SJSA1 (cell line): ENCODE measurements at regions not wholly inside any gene's neighbourhood (a gene's known extent, or its start where the extent isn't known, plus 50 kb on each side); places are given as distances from the start of the nearest gene placed in this dataset.
"Not testable (repeated sequence)": the region's sequence is repeated elsewhere in the genome, so short reads cannot be mapped to it uniquely, and the experiment has no call there.

ENCODE experiments used
- DNase-seq, 2 experiments: peaks; one replicate each; pipeline ENCODE4 v3.0.0-alpha.2; 2015 to 2020; ENCODE audit warnings: low spot score in 2 of 2, low read depth in 1 of 2
- H3K27ac ChIP-seq: fragments of 250-450 bp; sonication (Bioruptor Pico); 2 replicates; pipeline ENCODE4 v1.5.1; 2020; ENCODE audit warnings: mild to moderate bottlenecking, moderate library complexity
- H3K27me3 ChIP-seq: fragments of 250-450 bp; sonication (Bioruptor Pico); replicated peaks from 2 replicates; pipeline ENCODE4 v1.5.1; 2020; ENCODE audit warnings: mild to moderate bottlenecking, moderate library complexity
- H3K36me3 ChIP-seq: fragments of 250-450 bp; sonication (Bioruptor Pico); 2 replicates; pipeline ENCODE4 v1.5.1; 2020; ENCODE audit warnings: mild to moderate bottlenecking
- H3K4me1 ChIP-seq: fragments of 250-450 bp; sonication (Bioruptor Pico); replicated peaks from 2 replicates; pipeline ENCODE4 v1.6.1; 2021; ENCODE audit warnings: mild to moderate bottlenecking
- H3K4me3 ChIP-seq: fragments of 250-450 bp; sonication (Bioruptor Pico); 2 replicates; pipeline ENCODE4 v1.5.1; 2020; ENCODE audit warnings: mild to moderate bottlenecking
- H3K9me3 ChIP-seq: fragments of 250-450 bp; sonication (Bioruptor Pico); replicated peaks from 2 replicates; pipeline ENCODE4 v1.5.1; 2020; ENCODE audit warnings: mild to moderate bottlenecking

DNA sequence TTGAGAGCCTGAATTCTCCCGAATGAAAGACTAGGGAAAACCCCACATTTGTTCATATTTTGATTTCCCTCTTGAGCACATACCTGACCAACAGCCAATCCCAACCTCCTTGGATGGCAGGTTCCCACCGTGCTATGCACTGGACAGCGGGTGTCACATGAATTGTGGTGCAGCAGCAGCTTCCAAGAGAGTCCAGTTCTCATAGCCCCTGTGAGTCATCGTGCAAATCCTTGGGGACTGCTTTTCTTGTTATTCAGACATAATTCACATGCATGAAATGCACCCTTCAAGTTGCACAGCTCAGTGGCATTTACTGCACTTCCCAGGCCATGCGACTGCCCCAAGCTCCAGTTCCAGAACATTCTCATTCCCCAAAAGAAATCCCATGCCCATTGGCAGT is 67.8 kb upstream of the PPP2R2D start:
- Histone ChIP-seq H3K36me3 (no peaks in the 10 kb centered on the region), H3K9me3 (no peaks in the 10 kb centered on the region), H3K27ac (no peak overlapping the region), H3K27me3 (no peaks in the 10 kb centered on the region), H3K4me1 (no peaks in the 10 kb centered on the region), H3K4me3 (no peak overlapping the region)
- DNase-seq: no peak

- H3K27me3 ChIP-seq: no peaks in the 10 kb centered on the region
- no peaks in the 10 kb centered on the region for H3K4me1 ChIP-seq
- no peaks in the 10 kb centered on the region for H3K36me3 ChIP-seq
- H3K27ac ChIP-seq: no peak overlapping the region
- H3K9me3 ChIP-seq: no peaks in the 10 kb centered on the region
- DNase-seq: no peak
- H3K4me3 ChIP-seq: no peak overlapping the region
Measured at GRCh38 chr10:131833446-131834080, 67.2 kb upstream of the PPP2R2D start.

- DNase-seq: no peak
- Histone ChIP-seq H3K36me3 (no peaks in the 10 kb centered on the region), H3K4me3 (no peak overlapping the region), H3K9me3 (no peaks in the 10 kb centered on the region), H3K27ac (no peak overlapping the region), H3K27me3 (no peaks in the 10 kb centered on the region), H3K4me1 (no peaks in the 10 kb centered on the region)
Measured at GRCh38 chr10:131834152-131834810, 66.5 kb upstream of the PPP2R2D start.

- Histone ChIP-seq H3K4me3 (no peak overlapping the region), H3K27ac (no peak overlapping the region), H3K4me1 (no peaks in the 10 kb centered on the region), H3K9me3 (no peaks in the 10 kb centered on the region), H3K27me3 (no peaks in the 10 kb centered on the region), H3K36me3 (no peaks in the 10 kb centered on the region)
- peak in 1 of 2 experiments; percentile 31 for DNase-seq
Measured at GRCh38 chr10:131838966-131839742, 61.7 kb upstream of the PPP2R2D start.

DNA sequence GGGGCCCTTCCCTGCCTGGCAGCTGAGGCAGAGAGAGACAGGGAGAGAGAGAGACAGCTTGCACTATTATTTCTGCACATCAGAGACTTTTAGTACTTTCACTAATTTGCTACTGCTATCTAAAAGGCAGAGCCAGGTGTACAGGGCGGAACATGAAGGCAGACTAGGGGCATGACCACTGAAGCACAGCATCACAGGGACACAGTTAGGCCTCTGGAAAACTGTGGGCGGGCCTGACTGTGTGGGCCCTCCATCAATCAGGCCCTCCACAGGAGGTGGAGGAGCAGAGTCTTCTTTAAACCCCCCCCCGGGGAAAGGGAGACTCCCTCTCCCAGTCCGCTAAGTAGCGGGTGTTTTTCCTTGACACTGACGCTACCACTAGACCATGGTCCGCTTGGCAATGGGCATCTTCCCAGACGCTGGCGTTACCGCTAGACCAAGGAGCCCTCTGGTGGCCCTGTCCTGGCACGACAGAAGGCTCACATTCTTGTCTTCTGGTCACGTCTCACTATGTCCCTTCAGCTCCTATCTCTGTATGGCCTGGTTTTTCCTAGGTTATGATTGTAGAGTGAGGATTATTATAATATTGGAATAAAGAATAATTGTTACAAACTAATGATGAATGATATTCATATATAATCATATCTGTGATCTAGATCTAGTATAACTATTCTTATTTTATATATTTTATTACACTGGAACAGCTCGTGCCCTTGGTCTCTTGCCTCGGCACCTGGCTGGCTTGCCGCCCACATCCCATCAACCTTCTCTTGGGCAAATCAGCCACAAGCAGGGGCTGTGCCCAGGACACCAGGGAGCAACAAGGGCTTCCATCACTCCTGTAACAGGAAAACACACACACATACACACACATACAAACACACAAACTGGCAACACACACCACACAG is 60.7 kb upstream of the PPP2R2D start:
- H3K36me3 ChIP-seq, H3K9me3 ChIP-seq, H3K4me3 ChIP-seq, H3K4me1 ChIP-seq, H3K27ac ChIP-seq, H3K27me3 ChIP-seq: not testable (repeated sequence)
- peak in 1 of 2 experiments; percentile 36 for DNase-seq

GRCh38 chr10:131840788-131841118 is 60.1 kb upstream of the PPP2R2D start:
- no peak overlapping the region for H3K27ac ChIP-seq
- H3K36me3 ChIP-seq: no peaks in the 10 kb centered on the region
- H3K4me1 ChIP-seq: no peaks in the 10 kb centered on the region
- H3K4me3 ChIP-seq: no peak overlapping the region
- H3K27me3 ChIP-seq: no peaks in the 10 kb centered on the region
- no peaks in the 10 kb centered on the region for H3K9me3 ChIP-seq
- DNase-seq: no peak

- H3K27ac ChIP-seq: no peak overlapping the region
- no peaks in the 10 kb centered on the region for H3K36me3 ChIP-seq
- H3K4me1 ChIP-seq: no peaks in the 10 kb centered on the region
- DNase-seq: peak in 1 of 2 experiments; percentile 25
- H3K9me3 ChIP-seq: no peaks in the 10 kb centered on the region
- no peak overlapping the region for H3K4me3 ChIP-seq
- H3K27me3 ChIP-seq: no peaks in the 10 kb centered on the region
Measured at GRCh38 chr10:131841131-131841660, 59.6 kb upstream of the PPP2R2D start.

GRCh38 chr10:131841661-131842139 is 59.1 kb upstream of the PPP2R2D start:
- H3K27me3 ChIP-seq: no peaks in the 10 kb centered on the region
- DNase-seq: peak in 1 of 2 experiments; percentile 39
- no peaks in the 10 kb centered on the region for H3K36me3 ChIP-seq
- H3K4me3 ChIP-seq: no peak overlapping the region
- H3K27ac ChIP-seq: no peak overlapping the region
- no peaks in the 10 kb centered on the region for H3K4me1 ChIP-seq
- H3K9me3 ChIP-seq: no peaks in the 10 kb centered on the region

GRCh38 chr10:131842351-131843088 is 58.3 kb upstream of the PPP2R2D start:
- DNase-seq: peak in 1 of 2 experiments; percentile 30
- Histone ChIP-seq H3K9me3 (no peaks in the 10 kb centered on the region), H3K36me3 (no peaks in the 10 kb centered on the region)

GRCh38 chr10:131843089-131843595 is 57.7 kb upstream of the PPP2R2D start:
- peak in 1 of 2 experiments; percentile 39 for DNase-seq
- Histone ChIP-seq H3K27ac (no peak overlapping the region), H3K27me3 (no peaks in the 10 kb centered on the region), H3K9me3 (no peaks in the 10 kb centered on the region), H3K4me3 (no peak overlapping the region), H3K36me3 (no peaks in the 10 kb centered on the region), H3K4me1 (no peaks in the 10 kb centered on the region)

More at GRCh38 chr10:131842351-131843088, 58.3 kb upstream of the PPP2R2D start:
- Histone ChIP-seq H3K27ac (no peak overlapping the region), H3K27me3 (no peaks in the 10 kb centered on the region), H3K4me1 (no peaks in the 10 kb centered on the region), H3K4me3 (no peak overlapping the region)

DNA sequence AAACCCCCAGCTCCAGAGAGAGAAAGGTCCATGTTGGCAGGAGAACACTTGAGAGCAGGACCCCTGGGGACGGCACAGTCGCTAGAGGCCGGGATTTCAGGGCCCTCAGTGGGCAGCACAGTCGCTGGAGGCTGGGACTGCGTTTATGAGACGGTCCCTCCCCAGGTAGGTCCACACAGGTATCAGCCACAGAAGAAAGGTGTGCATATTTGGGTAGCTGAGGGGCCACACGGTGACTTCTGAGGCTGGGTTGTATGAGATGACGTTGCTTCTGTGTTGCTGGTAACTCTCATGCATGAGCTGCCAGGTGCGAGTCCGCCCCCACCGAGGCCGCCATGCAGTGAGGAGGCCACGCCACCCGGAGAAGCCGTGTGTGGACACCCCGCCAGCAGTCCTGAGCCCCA is 56.9 kb upstream of the PPP2R2D start:
- no peak overlapping the region for H3K4me3 ChIP-seq
- H3K27ac ChIP-seq: no peak overlapping the region
- no peaks in the 10 kb centered on the region for H3K4me1 ChIP-seq
- no peaks in the 10 kb centered on the region for H3K36me3 ChIP-seq
- no peaks in the 10 kb centered on the region for H3K27me3 ChIP-seq
- no peaks in the 10 kb centered on the region for H3K9me3 ChIP-seq
- peak in 1 of 2 experiments; percentile 31 for DNase-seq

- DNase-seq: peak in 1 of 2 experiments; percentile 25
- Histone ChIP-seq H3K4me1 (no peaks in the 10 kb centered on the region), H3K4me3 (no peak overlapping the region), H3K27me3 (no peaks in the 10 kb centered on the region), H3K9me3 (no peaks in the 10 kb centered on the region), H3K36me3 (no peaks in the 10 kb centered on the region), H3K27ac (no peak overlapping the region)
Measured at GRCh38 chr10:131844529-131845084, 56.2 kb upstream of the PPP2R2D start.
